Skeletal muscle cell (primary cell): ENCODE measurements at regions not wholly inside any gene's neighbourhood (a gene's known extent, or its start where the extent isn't known, plus 50 kb on each side); places are given as distances from the start of the nearest gene placed in this dataset.
"Not testable (repeated sequence)": the region's sequence is repeated elsewhere in the genome, so short reads cannot be mapped to it uniquely, and the experiment has no call there.

Experiments used
- DNase-seq: peaks from one replicate; pipeline ENCODE4 v3.0.0-alpha.2; 2010; ENCODE audit warnings: low read depth
- H3K4me3 ChIP-seq: 2 replicates; pipeline ENCODE4 v1.5.1; 2011; ENCODE audit warnings: low read depth, mild to moderate bottlenecking, control low read depth, low read length, moderate library complexity

GRCh38 chrX:14984425-14984824 is 111.2 kb downstream of the MOSPD2 start:
- not testable (repeated sequence) for H3K4me3 ChIP-seq, DNase-seq
